T-cell (primary cell): ENCODE measurements at regions not wholly inside any gene's neighbourhood (a gene's known extent, or its start where the extent isn't known, plus 50 kb on each side); places are given as distances from the start of the nearest gene placed in this dataset.

ENCODE experiments used
- ATAC-seq, 4 experiments: fragments of 200-7000 bp in 3 of 4; fragments of 150-1000 bp in 1 of 4; cut with Tn5 transposase; replicated peaks in 1 of 4; 1 replicate in 3 of 4; 2 replicates in 1 of 4; pipeline ENCODE4 v1.10.0; 2021; ENCODE audit warnings: moderate library complexity in 3 of 4, mild to moderate bottlenecking in 2 of 4, moderate number of reproducible peaks in 1 of 4
- CTCF ChIA-PET, 2 donors: fragments of 300-600 bp; sonication (Branson Sonifier 250); formaldehyde crosslinking; loops; one replicate each; lab custom pipeline; 2022; ENCODE audit warnings: antibody characterized with exemption in 2 of 2; lab: Charles Lee
- POLR2A ChIA-PET, 2 donors: fragments of 300-600 bp; sonication (Branson Sonifier 250); formaldehyde crosslinking; loops; one replicate each; lab custom pipeline; 2022; ENCODE audit warnings: antibody characterized with exemption in 2 of 2; lab: Charles Lee
- DNase-seq, 35 experiments: peaks; one replicate each; pipeline versions ENCODE4 v3.0.0 to v3.0.0-alpha.2; 2013 to 2023
- H3K27ac ChIP-seq: one replicate; pipeline ENCODE4 v1.5.1; 2013; ENCODE audit warnings: low read length
- H3K27me3 ChIP-seq, 2 experiments: replicated peaks in 1 of 2; 1 replicate in 1 of 2; 2 replicates in 1 of 2; pipeline versions ENCODE4 v1.6.1 to v1.7.0; 2013; ENCODE audit warnings: low read length in 1 of 2, mixed read lengths in 1 of 2; ENCODE audit not compliant: control insufficient read depth in 2 of 2, insufficient read depth in 2 of 2; ENCODE audit errors: extremely low read depth in 1 of 2
- H3K36me3 ChIP-seq, 2 donors: 1 replicate in 1 of 2; 2 replicates in 1 of 2; pipeline versions ENCODE4 v1.6.1 to v1.7.0; 2013; ENCODE audit warnings: low read length in 1 of 2; ENCODE audit not compliant: control insufficient read depth in 2 of 2, insufficient read depth in 1 of 2; ENCODE audit errors: extremely low read depth in 1 of 2
- H3K4me1 ChIP-seq, 2 experiments: 1 replicate in 1 of 2; 2 replicates in 1 of 2; pipeline versions ENCODE4 v1.6.1 to v1.7.0; 2013; ENCODE audit warnings: low read length in 2 of 2, mixed read lengths in 1 of 2; ENCODE audit not compliant: insufficient read depth in 2 of 2, control insufficient read depth in 1 of 2; ENCODE audit errors: extremely low read depth in 1 of 2
- H3K4me3 ChIP-seq, 2 donors: 1 replicate in 1 of 2; 2 replicates in 1 of 2; pipeline versions ENCODE4 v1.5.1 to v1.7.0; 2013; ENCODE audit warnings: mild to moderate bottlenecking in 2 of 2, low read length in 1 of 2, moderate library complexity in 1 of 2; ENCODE audit not compliant: control insufficient read depth in 1 of 2; ENCODE audit errors: extremely low read depth in 1 of 2
- H3K9me3 ChIP-seq: 2 replicates; pipeline ENCODE4 v1.7.0; 2013
- H3K27ac Mint-ChIP-seq, 2 donors: one replicate each; pipeline ENCODE4 v1.8.0; 2020 to 2021; ENCODE audit warnings: mild to moderate bottlenecking in 2 of 2, mixed read lengths in 2 of 2
- H3K27me3 Mint-ChIP-seq, 2 donors: one replicate each; pipeline ENCODE4 v1.8.0; 2021 to 2022; ENCODE audit warnings: mixed read lengths in 2 of 2
- H3K36me3 Mint-ChIP-seq: one replicate; pipeline ENCODE4 v1.8.0; 2021; ENCODE audit warnings: mixed read lengths
- H3K4me1 Mint-ChIP-seq, 3 donors: one replicate each; pipeline ENCODE4 v1.8.0; 2020 to 2022; ENCODE audit warnings: mixed read lengths in 3 of 3, mild to moderate bottlenecking in 1 of 3
- H3K4me3 Mint-ChIP-seq, 3 donors: one replicate each; pipeline ENCODE4 v1.8.0; 2020 to 2022; ENCODE audit warnings: mild to moderate bottlenecking in 3 of 3, mixed read lengths in 3 of 3, moderate library complexity in 3 of 3
- H3K9me3 Mint-ChIP-seq, 3 donors: one replicate each; pipeline ENCODE4 v1.8.0; 2020 to 2022; ENCODE audit warnings: mixed read lengths in 3 of 3
- WGBS: methylation state at CpG from one replicate; pipeline ENCODE4 v1.1.5; 2013; ENCODE audit warnings: missing lambda C conversion rate; ENCODE audit not compliant: insufficient coverage; 5-methylcytosine and 5-hydroxymethylcytosine counted together

DNA sequence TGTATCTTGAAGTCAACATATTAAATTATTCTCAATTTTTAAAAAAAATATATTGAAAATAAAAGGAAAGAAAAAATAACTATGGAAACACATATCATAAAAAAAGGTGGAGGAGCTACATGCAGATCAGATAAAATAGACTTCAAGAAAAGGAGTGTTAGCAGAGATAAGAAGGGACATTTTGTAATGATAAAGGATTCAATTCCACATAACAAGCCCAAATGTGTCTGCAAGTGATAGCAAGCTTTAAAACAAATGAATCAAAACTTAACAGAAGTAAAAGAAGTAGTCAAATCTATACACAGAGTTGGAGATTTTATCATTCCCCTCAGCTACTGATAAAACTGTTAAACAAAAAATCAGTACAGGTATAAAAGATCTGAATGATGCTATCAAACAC lies 74.9 kb downstream of the TTC32 start:
- no peak for DNase-seq
- Mint-ChIP-seq H3K9me3 (no peaks in the 10 kb centered on the region), H3K4me1 (no peaks in the 10 kb centered on the region), H3K36me3 (no peaks in the 10 kb centered on the region), H3K4me3 (no peak overlapping the region), H3K27ac (no peak overlapping the region), H3K27me3 (peaks cover 26 to 28% of the 10 kb centered on the region in 2 donors)
- ChIA-PET POLR2A (no interaction called here), CTCF (no interaction called here)
- no peaks in the 10 kb centered on the region for H3K36me3 ChIP-seq
- H3K4me3 ChIP-seq, result no peak overlapping the region
- no peaks in the 10 kb centered on the region for H3K4me1 ChIP-seq
- H3K9me3 ChIP-seq, result no peaks in the 10 kb centered on the region
- no peak for ATAC-seq
- peaks cover 0 to 3% of the 10 kb centered on the region in 2 experiments for H3K27me3 ChIP-seq
- no peak overlapping the region for H3K27ac ChIP-seq

- no peak for DNase-seq
- Mint-ChIP-seq H3K4me3 (no peak overlapping the region), H3K27me3 (peaks cover 32 to 33% of the 10 kb centered on the region in 2 donors), H3K27ac (no peak overlapping the region), H3K9me3 (no peaks in the 10 kb centered on the region), H3K36me3 (no peaks in the 10 kb centered on the region), H3K4me1 (no peaks in the 10 kb centered on the region)
- Histone ChIP-seq H3K9me3 (no peaks in the 10 kb centered on the region), H3K27ac (no peak overlapping the region), H3K36me3 (no peaks in the 10 kb centered on the region), H3K4me3 (no peak overlapping the region), H3K27me3 (peaks cover 0 to 2% of the 10 kb centered on the region in 2 experiments), H3K4me1 (no peaks in the 10 kb centered on the region)
- CTCF ChIA-PET, result no interaction called here
- no peak for ATAC-seq
- POLR2A ChIA-PET, result no interaction called here
Observed at GRCh38 chr2:19823507-19823906, 78.3 kb downstream of the TTC32 start.

DNA sequence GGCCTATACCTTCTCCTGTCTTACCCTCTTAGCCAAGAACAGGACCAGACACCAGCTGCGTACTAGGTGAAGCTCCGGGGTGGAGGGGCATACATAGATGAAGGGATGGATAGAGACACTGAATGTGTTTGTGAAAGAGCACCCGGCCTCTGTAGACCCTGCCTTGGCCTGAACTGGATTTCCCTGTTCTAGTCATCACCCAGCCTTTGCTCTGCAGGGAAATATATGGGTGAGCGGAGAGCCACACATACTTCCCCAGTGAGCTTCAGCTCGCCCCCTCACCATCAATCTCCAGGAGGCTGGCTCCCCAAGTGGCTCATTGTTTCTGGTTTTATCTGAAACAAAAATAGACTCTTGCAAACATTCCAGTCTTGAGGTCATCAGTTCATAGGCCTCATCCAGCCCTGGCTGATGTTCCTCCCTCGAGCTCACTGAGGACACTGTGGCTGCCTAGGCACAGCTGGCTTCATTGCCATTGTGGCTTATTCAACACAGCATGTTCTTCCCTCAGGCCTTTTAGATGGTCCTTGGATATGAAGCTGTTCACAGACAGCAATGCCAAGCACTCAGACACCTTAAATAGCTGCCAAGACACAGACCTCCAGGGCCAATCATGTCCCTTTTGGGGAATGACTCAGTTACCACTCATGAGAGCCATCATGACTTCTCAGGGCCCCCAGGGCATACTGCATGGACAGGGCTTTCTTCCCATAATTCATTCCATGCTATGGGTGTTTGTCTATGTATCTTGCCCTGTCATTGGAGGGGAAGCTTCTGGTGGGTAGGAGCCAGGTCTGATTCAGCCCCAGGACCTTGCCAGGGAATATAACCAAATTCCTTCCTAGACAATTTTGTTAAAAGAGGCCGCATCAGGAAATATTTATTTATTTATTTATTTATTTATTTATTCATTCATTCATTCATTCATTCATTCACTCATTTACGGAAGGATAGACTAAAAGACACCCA lies 82.4 kb downstream of the TTC32 start:
- Mint-ChIP-seq H3K27me3 (peaks cover 12 to 15% of the 10 kb centered on the region in 2 donors), H3K27ac (no peak overlapping the region), H3K36me3 (no peaks in the 10 kb centered on the region), H3K4me3 (no peak overlapping the region), H3K4me1 (no peaks in the 10 kb centered on the region), H3K9me3 (no peaks in the 10 kb centered on the region)
- Histone ChIP-seq H3K27me3 (peaks cover 0 to 2% of the 10 kb centered on the region in 2 experiments), H3K4me3 (no peak overlapping the region), H3K36me3 (no peaks in the 10 kb centered on the region), H3K4me1 (no peaks in the 10 kb centered on the region), H3K9me3 (no peaks in the 10 kb centered on the region), H3K27ac (no peak overlapping the region)
- DNase-seq (no peak), ATAC-seq (no peak)
- ChIA-PET CTCF (no interaction called here), POLR2A (no interaction called here)
- 83% methylated on average over 4 of the region's 8 CpGs for WGBS

DNA sequence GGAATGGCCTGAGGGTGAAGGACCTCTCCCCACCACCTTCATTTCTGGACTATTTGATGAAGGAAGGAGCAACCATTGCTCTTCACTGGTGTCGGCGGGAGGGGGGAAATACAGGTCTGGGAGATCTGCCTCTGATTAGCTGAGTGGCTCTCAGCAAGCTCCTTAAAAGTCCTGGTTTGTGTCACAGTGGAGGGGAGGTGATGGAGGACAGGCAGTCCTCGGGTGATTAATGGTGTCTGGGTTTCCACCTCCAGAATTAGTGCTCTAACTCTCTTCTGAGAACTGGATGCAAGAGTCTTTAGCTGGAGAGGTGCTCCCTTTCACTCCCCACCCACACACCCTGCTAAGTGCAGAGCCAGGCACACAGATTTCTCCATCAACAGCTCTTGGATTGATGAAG lies 83.2 kb downstream of the TTC32 start:
- no peaks in the 10 kb centered on the region for H3K4me1 ChIP-seq
- H3K27me3 ChIP-seq, result peaks cover 0 to 2% of the 10 kb centered on the region in 2 experiments
- ChIA-PET CTCF (no interaction called here), POLR2A (no interaction called here)
- H3K27ac Mint-ChIP-seq, result no peak overlapping the region
- WGBS, result no CpG with 5 or more reads among the region's 3 CpGs
- H3K27me3 Mint-ChIP-seq, result peaks cover 4 to 12% of the 10 kb centered on the region in 2 donors
- H3K9me3 Mint-ChIP-seq, result no peaks in the 10 kb centered on the region
- no peaks in the 10 kb centered on the region for H3K36me3 Mint-ChIP-seq
- H3K27ac ChIP-seq, result no peak overlapping the region
- no peak overlapping the region for H3K4me3 Mint-ChIP-seq
- H3K36me3 ChIP-seq, result no peaks in the 10 kb centered on the region
- no peak overlapping the region for H3K4me3 ChIP-seq
- H3K9me3 ChIP-seq, result no peaks in the 10 kb centered on the region
- no peaks in the 10 kb centered on the region for H3K4me1 Mint-ChIP-seq
- ATAC-seq (no peak), DNase-seq (no peak)

- H3K27ac Mint-ChIP-seq, result no peak overlapping the region
- POLR2A ChIA-PET, result no interaction called here
- no peak for ATAC-seq
Observed at GRCh38 chr2:19818039-19818438, 83.7 kb downstream of the TTC32 start.

DNA sequence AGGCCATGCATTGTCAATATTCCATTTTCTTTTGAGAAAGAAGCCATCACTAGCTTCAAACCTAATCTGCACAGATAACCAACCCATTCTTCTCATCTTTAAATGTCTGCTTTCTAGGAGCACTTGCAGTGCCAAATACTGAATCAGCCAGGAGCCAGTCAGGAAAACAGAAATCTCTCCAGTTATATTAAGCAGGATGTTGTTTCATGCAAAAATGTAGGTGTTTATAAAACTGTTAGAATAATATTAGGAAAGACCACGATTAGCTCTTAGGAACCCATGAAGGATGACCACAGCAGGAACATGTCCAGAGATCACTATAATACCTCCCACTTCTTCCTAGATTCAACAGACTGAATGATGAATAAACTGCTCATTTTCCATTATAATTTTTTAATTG lies 86.0 kb downstream of the TTC32 start:
- Mint-ChIP-seq H3K4me1 (no peaks in the 10 kb centered on the region), H3K4me3 (no peak overlapping the region), H3K27ac (no peak overlapping the region), H3K9me3 (no peaks in the 10 kb centered on the region), H3K27me3 (peaks cover 0 to 3% of the 10 kb centered on the region in 2 donors), H3K36me3 (no peaks in the 10 kb centered on the region)
- H3K4me3 ChIP-seq, result no peak overlapping the region
- POLR2A ChIA-PET, result no interaction called here
- H3K4me1 ChIP-seq, result no peaks in the 10 kb centered on the region
- DNase-seq (no peak), ATAC-seq (no peak)
- CTCF ChIA-PET, result no interaction called here
- H3K27me3 ChIP-seq, result peaks cover 0 to 2% of the 10 kb centered on the region in 2 experiments
- whole genome bisulfite sequencing, result no CpG with 5 or more reads among the region's 1 CpG
- H3K36me3 ChIP-seq, result no peaks in the 10 kb centered on the region
- H3K9me3 ChIP-seq, result no peaks in the 10 kb centered on the region
- no peak overlapping the region for H3K27ac ChIP-seq

More at GRCh38 chr2:19818039-19818438, 83.7 kb downstream of the TTC32 start:
- Histone ChIP-seq H3K4me3 (no peak overlapping the region), H3K27me3 (peaks cover 0 to 2% of the 10 kb centered on the region in 2 experiments), H3K9me3 (no peaks in the 10 kb centered on the region), H3K36me3 (no peaks in the 10 kb centered on the region), H3K27ac (no peak overlapping the region), H3K4me1 (no peaks in the 10 kb centered on the region)
- H3K27me3 Mint-ChIP-seq, result peaks cover 4 to 10% of the 10 kb centered on the region in 2 donors
- no peak for DNase-seq
- no peaks in the 10 kb centered on the region for H3K36me3 Mint-ChIP-seq
- CTCF ChIA-PET, result no interaction called here
- no peak overlapping the region for H3K4me3 Mint-ChIP-seq
- no peaks in the 10 kb centered on the region for H3K4me1 Mint-ChIP-seq
- 87% methylated on average over 3 of the region's 3 CpGs for WGBS
- no peaks in the 10 kb centered on the region for H3K9me3 Mint-ChIP-seq
